ENCODE measurements at regions not wholly inside any gene's neighbourhood (a gene's known extent, or its start where the extent isn't known, plus 50 kb on each side); places are given as distances from the start of the nearest gene placed in this dataset.
"Not testable (repeated sequence)": the region's sequence is repeated elsewhere in the genome, so short reads cannot be mapped to it uniquely, and the experiment has no call there.

GRCh38 chr5:155665361-155665760, 651.8 kb downstream of the KIF4B start:
- H3K27me3 Mint-ChIP-seq (ENCODE audit: unreplicated experiment): no peaks in the 10 kb centered on the region

GRCh38 chr5:155672001-155672400, 655.0 kb upstream of the SGCD start:
- DNase-seq; H3K4me3 Mint-ChIP-seq (ENCODE audit: unreplicated experiment); H3K9me3 Mint-ChIP-seq (ENCODE audit: unreplicated experiment); H3K36me3 Mint-ChIP-seq (ENCODE audit: unreplicated experiment); H3K27me3 Mint-ChIP-seq (ENCODE audit: unreplicated experiment); H3K4me1 Mint-ChIP-seq (ENCODE audit: low read depth, unreplicated experiment); H3K27ac Mint-ChIP-seq (ENCODE audit: unreplicated experiment): not testable (repeated sequence)

More at GRCh38 chr5:155665361-155665760, 651.8 kb downstream of the KIF4B start:
- TF ChIP-seq, protein P1, sequence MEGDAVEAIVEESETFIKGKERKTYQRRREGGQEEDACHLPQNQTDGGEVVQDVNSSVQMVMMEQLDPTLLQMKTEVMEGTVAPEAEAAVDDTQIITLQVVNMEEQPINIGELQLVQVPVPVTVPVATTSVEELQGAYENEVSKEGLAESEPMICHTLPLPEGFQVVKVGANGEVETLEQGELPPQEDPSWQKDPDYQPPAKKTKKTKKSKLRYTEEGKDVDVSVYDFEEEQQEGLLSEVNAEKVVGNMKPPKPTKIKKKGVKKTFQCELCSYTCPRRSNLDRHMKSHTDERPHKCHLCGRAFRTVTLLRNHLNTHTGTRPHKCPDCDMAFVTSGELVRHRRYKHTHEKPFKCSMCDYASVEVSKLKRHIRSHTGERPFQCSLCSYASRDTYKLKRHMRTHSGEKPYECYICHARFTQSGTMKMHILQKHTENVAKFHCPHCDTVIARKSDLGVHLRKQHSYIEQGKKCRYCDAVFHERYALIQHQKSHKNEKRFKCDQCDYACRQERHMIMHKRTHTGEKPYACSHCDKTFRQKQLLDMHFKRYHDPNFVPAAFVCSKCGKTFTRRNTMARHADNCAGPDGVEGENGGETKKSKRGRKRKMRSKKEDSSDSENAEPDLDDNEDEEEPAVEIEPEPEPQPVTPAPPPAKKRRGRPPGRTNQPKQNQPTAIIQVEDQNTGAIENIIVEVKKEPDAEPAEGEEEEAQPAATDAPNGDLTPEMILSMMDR (IDR thresholded peaks at IDR 0.05; ENCODE audit: partially characterized antibody, unreplicated experiment): no peak
- H3K9me3 Mint-ChIP-seq (ENCODE audit: unreplicated experiment): no peaks in the 10 kb centered on the region
- no peak overlapping the region for H3K4me3 Mint-ChIP-seq (ENCODE audit: unreplicated experiment)
- no peak overlapping the region for H3K27ac Mint-ChIP-seq (ENCODE audit: unreplicated experiment)
- no peaks in the 10 kb centered on the region for H3K36me3 Mint-ChIP-seq (ENCODE audit: unreplicated experiment)
- DNase-seq: no peak
- no peaks in the 10 kb centered on the region for H3K4me1 Mint-ChIP-seq (ENCODE audit: low read depth, unreplicated experiment)

DNA sequence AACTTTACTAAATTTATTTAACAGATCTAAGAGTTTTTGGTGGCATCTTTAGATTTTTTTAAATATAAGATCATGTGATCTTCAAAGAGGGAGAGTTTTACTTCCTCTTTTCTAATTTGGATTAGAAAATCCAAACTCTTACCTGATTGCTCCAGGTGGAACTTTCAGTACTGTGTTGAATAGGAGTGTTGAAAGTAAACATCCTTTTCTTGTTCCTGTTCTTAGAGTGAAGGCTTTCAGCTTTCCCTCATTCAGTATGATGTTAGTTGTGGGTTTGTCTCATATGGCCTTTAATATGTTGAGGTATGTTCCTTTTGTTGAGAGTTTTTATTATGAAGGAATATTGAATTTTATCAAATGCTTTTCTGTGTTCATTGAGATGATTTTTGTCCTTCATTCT, 650.0 kb upstream of the SGCD start:
- no peak for DNase-seq
- Mint-ChIP-seq H3K4me3 (ENCODE audit: unreplicated experiment) (no peak overlapping the region), H3K9me3 (ENCODE audit: unreplicated experiment) (no peaks in the 10 kb centered on the region), H3K27ac (ENCODE audit: unreplicated experiment) (no peak overlapping the region), H3K27me3 (ENCODE audit: unreplicated experiment) (peaks cover 1% of the 10 kb centered on the region), H3K36me3 (ENCODE audit: unreplicated experiment) (no peaks in the 10 kb centered on the region), H3K4me1 (ENCODE audit: low read depth, unreplicated experiment) (no peaks in the 10 kb centered on the region)
- TF ChIP-seq, protein P1 (IDR thresholded peaks at IDR 0.05; ENCODE audit: partially characterized antibody, unreplicated experiment): no peak

DNA sequence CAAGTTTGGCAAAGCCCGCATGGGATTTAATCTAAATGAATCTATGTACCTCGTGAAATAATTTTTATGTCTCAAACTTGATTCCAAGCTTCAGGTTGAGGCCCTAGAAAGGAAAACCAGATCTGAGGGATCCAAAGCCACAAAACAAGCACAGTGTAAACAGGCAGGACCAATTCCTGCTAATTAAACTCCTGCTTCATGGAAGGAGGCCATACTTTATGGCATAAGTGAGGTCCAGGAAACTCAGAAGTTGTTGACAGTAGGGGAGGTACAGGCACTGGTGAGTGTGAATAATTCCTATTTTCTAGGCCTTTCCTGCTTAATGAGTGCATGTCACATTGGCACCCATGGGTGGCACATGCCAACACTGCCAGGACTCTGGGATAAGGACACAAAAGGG, 648.6 kb upstream of the SGCD start:
- DNase-seq: no peak
- Mint-ChIP-seq H3K27ac (ENCODE audit: unreplicated experiment) (no peak overlapping the region), H3K27me3 (ENCODE audit: unreplicated experiment) (peaks cover 1% of the 10 kb centered on the region), H3K4me1 (ENCODE audit: low read depth, unreplicated experiment) (no peaks in the 10 kb centered on the region), H3K4me3 (ENCODE audit: unreplicated experiment) (no peak overlapping the region), H3K9me3 (ENCODE audit: unreplicated experiment) (no peaks in the 10 kb centered on the region), H3K36me3 (ENCODE audit: unreplicated experiment) (no peaks in the 10 kb centered on the region)
- TF ChIP-seq, protein P1 (IDR thresholded peaks at IDR 0.05; ENCODE audit: partially characterized antibody, unreplicated experiment): no peak

- TF ChIP-seq, protein P1 (IDR thresholded peaks at IDR 0.05; ENCODE audit: partially characterized antibody, unreplicated experiment): no peak
- no peaks in the 10 kb centered on the region for H3K9me3 Mint-ChIP-seq (ENCODE audit: unreplicated experiment)
- H3K27ac Mint-ChIP-seq (ENCODE audit: unreplicated experiment): no peak overlapping the region
- H3K27me3 Mint-ChIP-seq (ENCODE audit: unreplicated experiment): no peaks in the 10 kb centered on the region
- DNase-seq: no peak
- no peaks in the 10 kb centered on the region for H3K4me1 Mint-ChIP-seq (ENCODE audit: low read depth, unreplicated experiment)
- H3K4me3 Mint-ChIP-seq (ENCODE audit: unreplicated experiment): no peak overlapping the region
- H3K36me3 Mint-ChIP-seq (ENCODE audit: unreplicated experiment): no peaks in the 10 kb centered on the region
These were observed 647.4 kb upstream of the SGCD start for GRCh38 chr5:155679530-155679929.

DNA sequence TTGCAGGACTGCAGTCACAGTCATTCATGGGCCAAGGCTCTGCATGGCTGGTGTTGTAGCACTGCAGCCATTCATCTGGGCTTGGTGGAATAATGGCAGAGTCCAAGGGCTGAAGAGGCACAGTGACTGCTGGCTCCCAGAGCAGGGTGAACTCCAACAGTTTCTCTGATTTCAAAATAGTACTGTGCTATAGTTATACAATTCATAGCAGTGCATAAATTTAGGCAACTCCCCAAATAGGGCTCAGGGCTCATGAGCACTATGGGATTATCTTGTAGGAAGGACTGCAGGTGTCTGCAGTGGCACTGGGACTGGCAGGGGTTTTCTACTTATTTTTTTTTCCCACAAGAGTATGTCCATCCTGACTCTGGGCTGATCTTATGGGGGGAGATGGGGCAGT, 642.5 kb upstream of the SGCD start:
- no peak for DNase-seq
- Mint-ChIP-seq H3K36me3 (ENCODE audit: unreplicated experiment) (no peaks in the 10 kb centered on the region), H3K4me3 (ENCODE audit: unreplicated experiment) (no peak overlapping the region), H3K27me3 (ENCODE audit: unreplicated experiment) (no peaks in the 10 kb centered on the region), H3K9me3 (ENCODE audit: unreplicated experiment) (peaks cover 2% of the 10 kb centered on the region), H3K4me1 (ENCODE audit: low read depth, unreplicated experiment) (no peaks in the 10 kb centered on the region), H3K27ac (ENCODE audit: unreplicated experiment) (no peak overlapping the region)
- TF ChIP-seq, protein P1 (IDR thresholded peaks at IDR 0.05; ENCODE audit: partially characterized antibody, unreplicated experiment): no peak
